Vagina (tissue), 2 donors: ENCODE measurements at regions not wholly inside any gene's neighbourhood (a gene's known extent, or its start where the extent isn't known, plus 50 kb on each side); places are given as distances from the start of the nearest gene placed in this dataset.

ENCODE experiments used
- DNase-seq, 2 donors: peaks; one replicate each; pipeline ENCODE4 v3.0.0-alpha.2; 2017; ENCODE audit errors: extremely low spot score in 2 of 2
- H3K27ac ChIP-seq: fragments of 200-600 bp; sonication (generic); one replicate; pipeline ENCODE4 v1.5.1; 2019
- H3K27me3 ChIP-seq: fragments of 200-600 bp; sonication (generic); one replicate; pipeline ENCODE4 v1.5.1; 2019
- H3K36me3 ChIP-seq, 2 donors: fragments of 200-600 bp; sonication (generic); one replicate each; pipeline ENCODE4 v1.5.1; 2017 to 2019
- H3K4me1 ChIP-seq: fragments of 200-600 bp; sonication (generic); one replicate; pipeline ENCODE4 v1.5.1; 2019
- H3K4me3 ChIP-seq, 2 donors: fragments of 200-600 bp; sonication (generic); 1 replicate in 1 of 2; 2 replicates in 1 of 2; pipeline ENCODE4 v1.5.1; 2016 to 2019
- H3K9me3 ChIP-seq: fragments of 200-600 bp; sonication (generic); one replicate; pipeline ENCODE4 v1.5.1; 2019
- POLR2A ChIP-seq, 2 donors: fragments of 450-650 bp; IDR thresholded peaks; one replicate each; pipeline ENCODE4 v1.6.1; 2017; ENCODE audit warnings: antibody characterized with exemption in 2 of 2, mild to moderate bottlenecking in 2 of 2, moderate library complexity in 2 of 2
- POLR2AphosphoS5 ChIP-seq, 2 donors: sonication (generic); formaldehyde crosslinking; IDR thresholded peaks; one replicate each; pipeline ENCODE4 v1.9.0; 2017; ENCODE audit warnings: antibody characterized with exemption in 2 of 2, mild to moderate bottlenecking in 2 of 2, low read depth in 1 of 2; ENCODE audit not compliant: insufficient read depth in 1 of 2
- intact Hi-C: fragments of 100-400 bp; cut with DNase I; formaldehyde crosslinking; loops from one replicate; pipeline ENCODE4 v1.15.1; 2023
- TF ChIP-seq, protein P1 (sequence below), 3 experiments: fragments of 450-650 bp in 2 of 3; fragments of 200-600 bp in 1 of 3; sonication (generic) in 1 of 3; IDR thresholded peaks; one replicate each; pipeline ENCODE4 v1.5.1; 2017 to 2019; ENCODE audit warnings: antibody characterized with exemption in 3 of 3, mild to moderate bottlenecking in 2 of 3, moderate library complexity in 2 of 3

DNA sequence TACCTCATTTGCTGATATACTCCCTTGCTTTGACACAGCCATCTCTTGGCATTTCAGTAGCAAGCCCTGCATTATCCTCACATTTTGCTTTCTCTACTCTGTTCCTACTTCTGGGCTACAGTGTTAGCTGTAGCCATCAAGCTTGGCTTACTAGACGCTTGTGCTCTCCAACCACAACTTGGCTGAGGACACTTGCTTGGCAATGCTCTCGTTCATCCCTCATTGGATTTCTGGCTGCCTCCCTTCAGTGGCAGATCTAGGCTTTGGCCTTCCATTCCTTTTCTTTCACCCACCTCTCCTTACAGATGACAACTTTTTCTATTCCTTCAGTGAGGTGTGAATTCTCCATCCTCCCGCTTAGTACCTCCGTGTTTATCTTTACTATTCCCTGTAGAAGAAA lies 428.7 kb upstream of the LRRC7 start:
- Histone ChIP-seq H3K36me3 (no peaks in the 10 kb centered on the region), H3K9me3 (no peaks in the 10 kb centered on the region), H3K27ac (no peak overlapping the region), H3K4me3 (no peak overlapping the region), H3K27me3 (no peaks in the 10 kb centered on the region), H3K4me1 (no peaks in the 10 kb centered on the region)
- TF ChIP-seq, protein P1, sequence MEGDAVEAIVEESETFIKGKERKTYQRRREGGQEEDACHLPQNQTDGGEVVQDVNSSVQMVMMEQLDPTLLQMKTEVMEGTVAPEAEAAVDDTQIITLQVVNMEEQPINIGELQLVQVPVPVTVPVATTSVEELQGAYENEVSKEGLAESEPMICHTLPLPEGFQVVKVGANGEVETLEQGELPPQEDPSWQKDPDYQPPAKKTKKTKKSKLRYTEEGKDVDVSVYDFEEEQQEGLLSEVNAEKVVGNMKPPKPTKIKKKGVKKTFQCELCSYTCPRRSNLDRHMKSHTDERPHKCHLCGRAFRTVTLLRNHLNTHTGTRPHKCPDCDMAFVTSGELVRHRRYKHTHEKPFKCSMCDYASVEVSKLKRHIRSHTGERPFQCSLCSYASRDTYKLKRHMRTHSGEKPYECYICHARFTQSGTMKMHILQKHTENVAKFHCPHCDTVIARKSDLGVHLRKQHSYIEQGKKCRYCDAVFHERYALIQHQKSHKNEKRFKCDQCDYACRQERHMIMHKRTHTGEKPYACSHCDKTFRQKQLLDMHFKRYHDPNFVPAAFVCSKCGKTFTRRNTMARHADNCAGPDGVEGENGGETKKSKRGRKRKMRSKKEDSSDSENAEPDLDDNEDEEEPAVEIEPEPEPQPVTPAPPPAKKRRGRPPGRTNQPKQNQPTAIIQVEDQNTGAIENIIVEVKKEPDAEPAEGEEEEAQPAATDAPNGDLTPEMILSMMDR (IDR thresholded peaks at IDR 0.05) = no peak
- TF ChIP-seq POLR2AphosphoS5 (IDR thresholded peaks at IDR 0.05; ENCODE audit: insufficient read depth in 1 of 2, low read depth in 1 of 2) = no peak
- no peak for TF ChIP-seq POLR2A (IDR thresholded peaks at IDR 0.05)
- DNase-seq = no peak
- intact Hi-C loops = no loop called here

DNA sequence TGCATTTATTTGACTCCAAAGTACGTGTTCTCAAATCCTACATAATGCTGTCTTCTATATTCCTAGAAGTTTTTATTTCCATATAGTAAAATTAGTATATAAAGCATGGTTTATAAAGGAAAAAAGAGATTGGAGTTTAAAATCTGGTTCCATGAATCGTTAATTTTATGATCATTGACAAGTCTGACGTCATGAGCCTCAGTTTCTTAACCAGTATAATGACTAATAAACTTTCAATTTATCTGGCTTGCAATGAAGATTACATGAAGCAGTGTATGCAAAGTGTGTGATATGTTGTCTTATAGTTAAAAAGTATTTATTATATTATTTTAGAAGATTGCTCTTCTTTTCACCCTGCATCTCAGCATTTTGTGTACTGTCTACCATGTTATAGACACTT lies 421.4 kb upstream of the LRRC7 start:
- H3K4me1 ChIP-seq = no peaks in the 10 kb centered on the region
- H3K27ac ChIP-seq = no peak overlapping the region
- DNase-seq = no peak
- no peaks in the 10 kb centered on the region for H3K27me3 ChIP-seq
- TF ChIP-seq POLR2A (IDR thresholded peaks at IDR 0.05) = no peak
- TF ChIP-seq, protein P1 (IDR thresholded peaks at IDR 0.05) = no peak
- TF ChIP-seq POLR2AphosphoS5 (IDR thresholded peaks at IDR 0.05; ENCODE audit: insufficient read depth in 1 of 2, low read depth in 1 of 2) = no peak
- no peak overlapping the region for H3K4me3 ChIP-seq
- no peaks in the 10 kb centered on the region for H3K9me3 ChIP-seq
- intact Hi-C loops = no loop called here
- no peaks in the 10 kb centered on the region for H3K36me3 ChIP-seq

DNA sequence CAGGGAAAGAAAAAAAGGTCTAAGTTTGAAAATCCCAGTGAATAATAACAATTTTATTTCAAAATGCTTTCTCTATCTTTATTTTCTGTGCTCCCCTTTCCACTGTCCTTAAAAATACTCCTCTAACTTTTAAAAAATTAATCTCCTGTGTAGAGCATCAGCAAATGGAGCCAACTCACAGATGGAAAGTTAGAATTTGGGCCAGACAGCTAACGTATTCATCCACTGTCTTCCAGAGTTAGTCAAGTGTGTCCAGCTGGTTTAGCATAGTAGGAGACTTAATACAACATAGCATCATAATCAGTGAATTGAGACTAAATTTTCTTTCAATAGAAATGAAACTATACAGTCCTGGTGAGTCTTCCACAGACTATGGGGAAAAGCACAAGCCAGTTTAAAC lies 419.0 kb upstream of the LRRC7 start:
- Histone ChIP-seq H3K4me1 (no peaks in the 10 kb centered on the region), H3K27ac (no peak overlapping the region), H3K27me3 (no peaks in the 10 kb centered on the region), H3K9me3 (no peaks in the 10 kb centered on the region), H3K36me3 (no peaks in the 10 kb centered on the region), H3K4me3 (no peak overlapping the region)
- intact Hi-C loops = no loop called here
- TF ChIP-seq POLR2A (IDR thresholded peaks at IDR 0.05) (no peak), POLR2AphosphoS5 (IDR thresholded peaks at IDR 0.05; ENCODE audit: insufficient read depth in 1 of 2, low read depth in 1 of 2) (no peak)
- TF ChIP-seq, protein P1 (IDR thresholded peaks at IDR 0.05) = no peak
- DNase-seq = no peak

DNA sequence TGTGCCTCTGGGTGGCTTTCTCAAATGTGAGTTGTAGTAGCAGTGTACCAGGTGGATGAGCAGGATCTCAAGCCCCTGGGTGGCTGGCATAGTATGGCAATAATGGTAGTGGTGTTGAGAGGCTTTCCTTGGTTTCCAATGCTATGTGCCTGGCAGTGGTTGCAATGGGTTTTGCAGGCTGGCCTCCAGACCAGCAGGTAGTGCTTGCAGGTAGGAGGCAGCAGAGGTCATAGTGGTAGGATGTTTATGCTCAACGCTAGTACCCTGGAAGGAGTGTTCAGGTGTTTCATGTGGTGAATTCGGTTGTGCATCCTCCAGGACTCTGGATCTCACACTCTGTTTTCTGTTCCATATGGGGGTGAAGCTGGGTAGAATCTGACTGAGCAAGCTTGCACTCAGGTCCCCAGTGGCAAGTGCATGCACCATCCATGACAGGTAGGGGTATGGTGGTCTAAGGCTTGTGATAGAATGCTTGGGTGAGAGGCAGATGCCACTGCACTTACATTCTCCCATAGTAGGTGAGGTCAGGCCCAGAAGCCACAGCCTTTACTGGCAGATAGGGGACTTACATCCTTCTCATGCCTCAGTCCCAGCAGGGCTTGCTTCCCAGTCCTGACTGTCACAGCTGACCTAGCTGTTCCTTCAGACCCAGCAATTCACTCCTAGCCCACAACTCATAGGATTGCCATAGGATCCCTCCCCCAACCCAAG lies 410.5 kb upstream of the LRRC7 start:
- no peak overlapping the region for H3K27ac ChIP-seq
- no peaks in the 10 kb centered on the region for H3K36me3 ChIP-seq
- no peak for DNase-seq
- no peaks in the 10 kb centered on the region for H3K9me3 ChIP-seq
- no peaks in the 10 kb centered on the region for H3K4me1 ChIP-seq
- H3K4me3 ChIP-seq = no peak overlapping the region
- H3K27me3 ChIP-seq = no peaks in the 10 kb centered on the region
- TF ChIP-seq POLR2A (IDR thresholded peaks at IDR 0.05) = no peak
- TF ChIP-seq, protein P1 (IDR thresholded peaks at IDR 0.05) = no peak
- no peak for TF ChIP-seq POLR2AphosphoS5 (IDR thresholded peaks at IDR 0.05; ENCODE audit: insufficient read depth in 1 of 2, low read depth in 1 of 2)
- intact Hi-C loops = no loop called here

DNA sequence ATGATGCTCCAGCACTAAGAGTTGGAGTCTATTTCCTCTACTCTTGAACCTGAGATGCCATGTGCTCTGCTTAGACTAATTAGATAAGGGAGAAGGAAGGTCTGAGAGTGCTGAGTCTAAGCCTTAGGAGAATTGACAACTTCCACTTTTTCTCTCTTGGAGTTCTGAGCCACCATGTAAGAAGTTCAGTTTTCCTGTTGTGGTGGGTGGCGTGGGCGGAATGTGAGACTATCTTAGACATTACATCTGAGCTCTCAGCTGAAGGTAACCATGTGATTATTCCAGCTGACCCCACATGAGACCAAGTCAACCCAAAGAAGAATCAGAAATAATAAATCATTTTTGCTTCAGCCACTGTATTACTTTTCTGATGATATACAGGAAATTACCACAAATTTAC lies 404.5 kb upstream of the LRRC7 start:
- TF ChIP-seq POLR2A (IDR thresholded peaks at IDR 0.05) = no peak
- TF ChIP-seq POLR2AphosphoS5 (IDR thresholded peaks at IDR 0.05; ENCODE audit: insufficient read depth in 1 of 2, low read depth in 1 of 2) = no peak
- Histone ChIP-seq H3K27ac (no peak overlapping the region), H3K4me1 (no peaks in the 10 kb centered on the region), H3K27me3 (no peaks in the 10 kb centered on the region), H3K9me3 (no peaks in the 10 kb centered on the region), H3K4me3 (no peak overlapping the region), H3K36me3 (no peaks in the 10 kb centered on the region)
- no peak for DNase-seq
- intact Hi-C loops = no loop called here
